MCF 10A (cell line): ENCODE measurements at regions not wholly inside any gene's neighbourhood (a gene's known extent, or its start where the extent isn't known, plus 50 kb on each side); places are given as distances from the start of the nearest gene placed in this dataset.

Experiments used
- BruUV-seq: library from RNA; stranded (reverse); fragments of 400-500 nt; replicated peaks from 2 replicates; lab custom pipeline; 2021; lab: Mats Ljungman, UMichigan
- CTCF ChIA-PET: fragments of 300-600 bp; sonication (Branson Sonifier 250); formaldehyde crosslinking; extraction: SDS; loops from one replicate; lab custom pipeline; 2021; ENCODE audit warnings: antibody characterized with exemption, inconsistent platforms; lab: Yijun Ruan, JAX
- POLR2A ChIA-PET: fragments of 300-600, 350-650 bp; sonication (Branson Sonifier 250); formaldehyde crosslinking; extraction: SDS; loops from one replicate; lab custom pipeline; 2020; ENCODE audit warnings: antibody characterized with exemption, inconsistent platforms; lab: Yijun Ruan, JAX
- DNase-seq: peaks from one replicate; pipeline ENCODE4 v3.0.0-alpha.2; 2018; ENCODE audit not compliant: unreplicated experiment
- H3K27ac Mint-ChIP-seq: one replicate; pipeline ENCODE4 v1.8.0; 2022; ENCODE audit warnings: mild to moderate bottlenecking, low read depth, mixed read lengths; ENCODE audit not compliant: unreplicated experiment
- H3K27me3 Mint-ChIP-seq: one replicate; pipeline ENCODE4 v1.8.0; 2022; ENCODE audit warnings: mixed read lengths; ENCODE audit not compliant: insufficient read depth, unreplicated experiment
- H3K36me3 Mint-ChIP-seq: one replicate; pipeline ENCODE4 v1.8.0; 2022; ENCODE audit warnings: mild to moderate bottlenecking, moderate library complexity, mixed read lengths; ENCODE audit not compliant: insufficient read depth, unreplicated experiment
- H3K4me1 Mint-ChIP-seq: one replicate; pipeline ENCODE4 v1.8.0; 2022; ENCODE audit warnings: mixed read lengths; ENCODE audit not compliant: insufficient read depth, unreplicated experiment
- H3K4me3 Mint-ChIP-seq: one replicate; pipeline ENCODE4 v1.8.0; 2022; ENCODE audit warnings: mild to moderate bottlenecking, moderate library complexity, mixed read lengths; ENCODE audit not compliant: unreplicated experiment
- H3K9me3 Mint-ChIP-seq: one replicate; pipeline ENCODE4 v1.8.0; 2022; ENCODE audit warnings: mixed read lengths; ENCODE audit not compliant: unreplicated experiment
- intact Hi-C: fragments of 100-400 bp; cut with micrococcal nuclease; formaldehyde crosslinking; loops from 2 replicates; pipeline ENCODE4 v1.14.1; 2022
- TF ChIP-seq, protein P1 (sequence below): fragments of 200-600 bp; IDR thresholded peaks from one replicate; pipeline ENCODE4 v1.8.0; 2022; ENCODE audit warnings: antibody characterized with exemption, mild to moderate bottlenecking; ENCODE audit not compliant: unreplicated experiment

DNA sequence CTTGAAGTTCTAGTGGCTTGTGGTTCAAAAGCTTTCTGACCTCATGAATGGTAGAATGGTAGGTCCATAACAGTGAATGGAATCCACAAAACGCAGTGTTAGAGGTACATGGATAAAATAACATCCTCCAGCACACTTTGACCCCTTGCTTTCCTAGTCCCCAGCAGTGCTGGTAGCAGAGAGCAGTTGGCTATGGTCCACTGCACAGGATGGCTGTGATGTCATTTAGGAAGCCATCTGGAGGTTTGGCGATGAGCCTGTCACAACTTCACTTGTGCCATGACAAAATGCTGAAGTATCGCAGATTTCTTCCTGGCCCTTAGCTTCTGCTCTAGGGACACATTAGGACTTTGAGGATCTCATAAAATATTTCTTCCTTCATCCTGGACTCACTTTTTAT, 300.0 kb upstream of the FZD8 start:
- H3K4me3 Mint-ChIP-seq: no peak overlapping the region
- BruUV-seq: no TSS peak
- ChIA-PET POLR2A (no interaction called here), CTCF (no interaction called here)
- no peak overlapping the region for H3K27ac Mint-ChIP-seq
- no peaks in the 10 kb centered on the region for H3K27me3 Mint-ChIP-seq
- no peaks in the 10 kb centered on the region for H3K9me3 Mint-ChIP-seq
- no peaks in the 10 kb centered on the region for H3K36me3 Mint-ChIP-seq
- no peak for DNase-seq
- intact Hi-C loops: no loop called here
- TF ChIP-seq, protein P1, sequence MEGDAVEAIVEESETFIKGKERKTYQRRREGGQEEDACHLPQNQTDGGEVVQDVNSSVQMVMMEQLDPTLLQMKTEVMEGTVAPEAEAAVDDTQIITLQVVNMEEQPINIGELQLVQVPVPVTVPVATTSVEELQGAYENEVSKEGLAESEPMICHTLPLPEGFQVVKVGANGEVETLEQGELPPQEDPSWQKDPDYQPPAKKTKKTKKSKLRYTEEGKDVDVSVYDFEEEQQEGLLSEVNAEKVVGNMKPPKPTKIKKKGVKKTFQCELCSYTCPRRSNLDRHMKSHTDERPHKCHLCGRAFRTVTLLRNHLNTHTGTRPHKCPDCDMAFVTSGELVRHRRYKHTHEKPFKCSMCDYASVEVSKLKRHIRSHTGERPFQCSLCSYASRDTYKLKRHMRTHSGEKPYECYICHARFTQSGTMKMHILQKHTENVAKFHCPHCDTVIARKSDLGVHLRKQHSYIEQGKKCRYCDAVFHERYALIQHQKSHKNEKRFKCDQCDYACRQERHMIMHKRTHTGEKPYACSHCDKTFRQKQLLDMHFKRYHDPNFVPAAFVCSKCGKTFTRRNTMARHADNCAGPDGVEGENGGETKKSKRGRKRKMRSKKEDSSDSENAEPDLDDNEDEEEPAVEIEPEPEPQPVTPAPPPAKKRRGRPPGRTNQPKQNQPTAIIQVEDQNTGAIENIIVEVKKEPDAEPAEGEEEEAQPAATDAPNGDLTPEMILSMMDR: no peak
- peaks cover 5% of the 10 kb centered on the region for H3K4me1 Mint-ChIP-seq

- no peaks in the 10 kb centered on the region for H3K36me3 Mint-ChIP-seq
- no peak overlapping the region for H3K27ac Mint-ChIP-seq
- no peak overlapping the region for H3K4me3 Mint-ChIP-seq
- CTCF ChIA-PET: interaction anchor here (0.5 to 0.6 kb wide), 2 partner anchors 10 to 195 kb away, joined by 3 read pairs; no protein-coding TSS in a partner anchor
- no peaks in the 10 kb centered on the region for H3K27me3 Mint-ChIP-seq
- BruUV-seq: no TSS peak
- POLR2A ChIA-PET: no interaction called here
- no peaks in the 10 kb centered on the region for H3K4me1 Mint-ChIP-seq
- no peak for DNase-seq
- intact Hi-C loops: no loop called here
- TF ChIP-seq, protein P1: no peak
- peaks cover 11% of the 10 kb centered on the region for H3K9me3 Mint-ChIP-seq
Measured at GRCh38 chr10:35940141-35941041, 298.3 kb upstream of the FZD8 start.

DNA sequence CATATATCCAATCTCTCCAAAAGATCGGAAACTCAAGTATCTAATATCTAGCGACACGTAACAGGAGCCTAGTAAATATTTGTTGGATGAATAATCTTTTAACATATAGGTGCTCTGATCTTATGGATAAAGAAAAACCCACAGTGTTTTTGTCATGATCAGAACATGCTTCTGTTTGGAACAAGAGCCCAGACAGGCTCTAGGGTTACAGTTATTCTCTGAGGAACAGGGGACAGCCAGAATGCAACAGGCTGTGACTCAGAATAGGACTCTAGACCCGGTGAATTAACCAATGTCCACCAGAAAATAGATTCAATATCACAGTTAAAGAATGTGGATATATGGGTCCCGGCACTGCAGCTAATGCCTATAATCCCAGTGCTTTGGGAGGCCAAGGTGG, 296.1 kb upstream of the FZD8 start:
- BruUV-seq: no TSS peak
- no peaks in the 10 kb centered on the region for H3K27me3 Mint-ChIP-seq

DNA sequence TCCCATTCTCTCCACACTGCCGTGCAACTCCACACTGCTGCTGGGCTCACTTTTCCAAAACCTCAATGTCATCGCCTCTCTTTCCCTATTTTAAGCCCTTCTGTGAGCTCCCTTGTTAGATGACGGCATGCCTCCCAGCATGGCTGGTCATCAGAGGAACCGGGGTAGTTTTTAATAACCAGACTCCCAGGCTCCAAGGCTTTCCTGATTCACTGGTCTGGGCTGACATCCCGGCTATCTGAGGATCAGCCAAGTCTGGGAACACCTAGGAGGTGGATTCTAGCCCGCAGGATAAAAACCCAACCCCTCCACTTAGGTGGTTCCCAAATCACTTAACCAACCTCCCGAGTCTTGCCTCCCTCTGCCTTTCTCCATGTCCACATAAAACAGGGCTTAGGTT, 295.4 kb upstream of the FZD8 start:
- ChIA-PET CTCF (no interaction called here), POLR2A (no interaction called here)
- BruUV-seq: no TSS peak
- Mint-ChIP-seq H3K4me3 (no peak overlapping the region), H3K9me3 (peaks cover 11% of the 10 kb centered on the region), H3K4me1 (no peaks in the 10 kb centered on the region), H3K27me3 (no peaks in the 10 kb centered on the region), H3K27ac (no peak overlapping the region), H3K36me3 (no peaks in the 10 kb centered on the region)
- TF ChIP-seq, protein P1: no peak
- intact Hi-C loops: no loop called here
- no peak for DNase-seq

More for the DNA sequence above, 296.1 kb upstream of the FZD8 start:
- DNase-seq: no peak
- Mint-ChIP-seq H3K27ac (no peak overlapping the region), H3K4me1 (no peaks in the 10 kb centered on the region), H3K36me3 (no peaks in the 10 kb centered on the region), H3K4me3 (no peak overlapping the region), H3K9me3 (peaks cover 11% of the 10 kb centered on the region)
- POLR2A ChIA-PET: no interaction called here
- CTCF ChIA-PET: interaction anchor here (0.7 kb wide), 1 partner anchor 276 kb away, joined by 3 read pairs; no protein-coding TSS in a partner anchor
- intact Hi-C loops: no loop called here
- TF ChIP-seq, protein P1: no peak
